ENCODE measurements at regions not wholly inside any gene's neighbourhood (a gene's known extent, or its start where the extent isn't known, plus 50 kb on each side); places are given as distances from the start of the nearest gene placed in this dataset.
"Not testable (repeated sequence)": the region's sequence is repeated elsewhere in the genome, so short reads cannot be mapped to it uniquely, and the experiment has no call there.

GRCh38 chr2:446963-447530 is 159.2 kb upstream of the ALKAL2 start:
- no peak for DNase-seq (ENCODE audit: low read depth)

GRCh38 chr2:446303-446874 is 158.5 kb upstream of the ALKAL2 start:
- DNase-seq (ENCODE audit: low read depth), result no peak

GRCh38 chr2:445896-446295 is 158.0 kb upstream of the ALKAL2 start:
- no peak for DNase-seq (ENCODE audit: low read depth)

- DNase-seq (ENCODE audit: low read depth), result no peak
These were observed 157.3 kb upstream of the ALKAL2 start for GRCh38 chr2:444937-445884.

- no peak for DNase-seq (ENCODE audit: low read depth)
These were observed 155.8 kb upstream of the ALKAL2 start for GRCh38 chr2:443741-444140.

GRCh38 chr2:443216-443615 is 155.3 kb upstream of the ALKAL2 start:
- no peak for DNase-seq (ENCODE audit: low read depth)

GRCh38 chr2:441258-442022 is 153.5 kb upstream of the ALKAL2 start:
- no peak for DNase-seq (ENCODE audit: low read depth)

- no peak for DNase-seq (ENCODE audit: low read depth)
These were observed 152.5 kb upstream of the ALKAL2 start for GRCh38 chr2:440403-440740.

GRCh38 chr2:439556-440402 is 151.9 kb upstream of the ALKAL2 start:
- DNase-seq (ENCODE audit: low read depth), result no peak

GRCh38 chr2:439077-439476 is 151.2 kb upstream of the ALKAL2 start:
- DNase-seq (ENCODE audit: low read depth), result no peak

GRCh38 chr2:437756-438393 is 150.0 kb upstream of the ALKAL2 start:
- DNase-seq (ENCODE audit: low read depth), result no peak

GRCh38 chr2:437180-437579 is 149.3 kb upstream of the ALKAL2 start:
- no peak for DNase-seq (ENCODE audit: low read depth)

GRCh38 chr2:436205-436604 is 148.3 kb upstream of the ALKAL2 start:
- no peak for DNase-seq (ENCODE audit: low read depth)

- DNase-seq (ENCODE audit: low read depth), result no peak
These were observed 146.7 kb upstream of the ALKAL2 start for GRCh38 chr2:434625-435024.

- no peak for DNase-seq (ENCODE audit: low read depth)
These were observed 145.3 kb upstream of the ALKAL2 start for GRCh38 chr2:433216-433615.

GRCh38 chr2:430291-431040 is 142.6 kb upstream of the ALKAL2 start:
- no peak for DNase-seq (ENCODE audit: low read depth)

- DNase-seq (ENCODE audit: low read depth), result no peak
These were observed 141.8 kb upstream of the ALKAL2 start for GRCh38 chr2:429575-430254.

- no peak for DNase-seq (ENCODE audit: low read depth)
These were observed 141.3 kb upstream of the ALKAL2 start for GRCh38 chr2:429142-429541.

GRCh38 chr2:428591-428990 is 140.7 kb upstream of the ALKAL2 start:
- no peak for DNase-seq (ENCODE audit: low read depth)

- not testable (repeated sequence) for DNase-seq (ENCODE audit: low read depth)
These were observed 138.8 kb upstream of the ALKAL2 start for GRCh38 chr2:426696-427095.

Measured in fibroblast of the conjunctiva (primary cell).